ENCODE measurements at regions not wholly inside any gene's neighbourhood (a gene's known extent, or its start where the extent isn't known, plus 50 kb on each side); places are given as distances from the start of the nearest gene placed in this dataset.
"Not testable (repeated sequence)": the region's sequence is repeated elsewhere in the genome, so short reads cannot be mapped to it uniquely, and the experiment has no call there.

DNA sequence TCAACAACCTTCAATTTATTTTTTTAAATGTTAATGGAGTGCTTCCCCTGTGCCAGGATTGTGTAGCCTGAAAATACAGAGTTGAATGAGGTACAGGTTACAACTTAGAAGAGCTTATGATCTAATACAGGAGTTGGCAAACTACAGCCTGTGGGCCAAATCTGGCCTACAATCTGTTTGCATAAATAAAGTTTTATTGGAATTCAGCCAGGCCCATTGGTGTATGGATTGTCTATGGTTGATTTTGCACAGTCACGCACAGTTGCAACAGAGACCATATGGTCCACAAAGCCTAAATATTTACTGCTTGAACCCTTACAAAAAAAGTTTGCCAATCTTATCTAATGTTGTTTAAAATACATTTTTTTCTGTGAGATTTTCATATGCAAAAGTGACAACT, 177.3 kb upstream of the CCN2 start:
- H3K4me3 Mint-ChIP-seq = no peak overlapping the region
- H3K27ac Mint-ChIP-seq = no peak overlapping the region
- DNase-seq (no peak), ATAC-seq (replicated peaks) (no peak)
- H3K36me3 Mint-ChIP-seq = peaks cover 0 to 3% of the 10 kb centered on the region in 2 donors
- H3K27me3 Mint-ChIP-seq = no peaks in the 10 kb centered on the region
- peaks cover 0 to 2% of the 10 kb centered on the region in 2 donors for H3K9me3 Mint-ChIP-seq
- H3K4me1 Mint-ChIP-seq = peaks cover 22 to 40% of the 10 kb centered on the region in 2 donors

DNA sequence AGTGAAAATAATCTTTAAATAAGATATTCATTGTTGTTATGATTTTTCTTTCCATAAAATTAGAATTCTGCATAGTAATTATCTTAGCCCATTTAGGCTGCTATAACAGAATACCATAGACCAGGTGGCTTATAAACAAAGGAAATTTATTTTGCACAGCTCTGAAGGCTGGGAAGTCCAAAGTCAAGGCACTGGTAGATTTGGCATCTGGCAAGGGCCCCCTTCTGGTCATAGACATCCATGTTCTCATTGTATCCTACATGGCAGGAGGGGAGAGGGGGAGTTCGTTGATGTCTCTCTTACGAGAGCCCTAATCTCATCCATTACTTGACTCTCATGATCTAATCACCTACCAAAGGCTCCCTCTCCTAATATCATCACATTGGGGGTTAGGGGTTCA, 175.0 kb upstream of the CCN2 start:
- no peak for DNase-seq
- H3K27ac Mint-ChIP-seq = no peak overlapping the region
- H3K4me1 Mint-ChIP-seq = peaks cover 6 to 29% of the 10 kb centered on the region in 2 donors
- no peak overlapping the region for H3K4me3 Mint-ChIP-seq
- peaks cover 0 to 2% of the 10 kb centered on the region in 2 donors for H3K9me3 Mint-ChIP-seq
- H3K36me3 Mint-ChIP-seq = peaks cover 0 to 3% of the 10 kb centered on the region in 2 donors
- H3K27me3 Mint-ChIP-seq = peaks cover 0 to 5% of the 10 kb centered on the region in 2 donors
- no peak for ATAC-seq (replicated peaks)

DNA sequence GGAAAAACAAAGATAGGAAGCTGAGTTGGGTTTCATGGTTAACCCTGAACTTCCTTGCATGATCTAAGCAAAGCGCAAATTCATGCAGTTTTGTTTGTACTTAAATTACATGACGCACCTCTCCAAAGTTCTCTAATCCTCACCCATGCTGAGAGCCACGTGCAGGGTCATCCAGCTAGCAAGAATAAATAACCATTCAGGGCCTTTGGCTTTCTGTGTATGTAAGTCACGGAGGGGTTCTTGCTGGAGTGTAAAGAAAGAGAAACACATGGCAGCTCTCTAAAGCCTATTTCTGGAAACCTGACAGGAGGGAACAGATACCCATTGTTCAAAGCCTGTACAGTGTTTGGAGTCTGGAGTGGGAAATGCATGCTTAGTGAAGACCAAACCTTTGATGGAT, 171.7 kb upstream of the CCN2 start:
- peaks cover 0 to 30% of the 10 kb centered on the region in 2 donors for H3K4me1 Mint-ChIP-seq
- peaks cover 0 to 2% of the 10 kb centered on the region in 2 donors for H3K9me3 Mint-ChIP-seq
- DNase-seq (no peak), ATAC-seq (replicated peaks) (no peak)
- H3K27ac Mint-ChIP-seq = no peak overlapping the region
- peaks cover 0 to 5% of the 10 kb centered on the region in 2 donors for H3K27me3 Mint-ChIP-seq
- H3K4me3 Mint-ChIP-seq = no peak overlapping the region
- H3K36me3 Mint-ChIP-seq = peaks cover 0 to 3% of the 10 kb centered on the region in 2 donors

DNA sequence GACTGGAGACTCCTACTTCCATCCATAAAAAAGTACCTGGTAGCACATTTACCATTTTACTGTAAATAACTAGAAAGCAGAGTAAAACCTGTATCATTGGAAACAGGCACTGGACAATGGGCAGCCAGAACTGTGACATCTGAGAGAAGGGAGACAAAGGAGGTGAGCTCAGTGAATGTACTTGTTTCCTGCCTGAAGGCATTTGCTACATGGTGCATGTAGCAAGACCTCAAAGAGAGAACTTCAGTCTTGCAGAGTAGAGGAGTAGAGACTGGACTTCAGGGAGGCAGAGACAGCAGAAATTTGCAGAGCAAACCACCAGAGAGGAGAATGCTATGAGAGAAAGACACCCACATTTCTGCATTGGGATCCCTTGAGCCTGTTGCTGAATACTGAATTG, 171.0 kb upstream of the CCN2 start:
- Mint-ChIP-seq H3K36me3 (peaks cover 0 to 3% of the 10 kb centered on the region in 2 donors), H3K9me3 (peaks cover 0 to 2% of the 10 kb centered on the region in 2 donors), H3K27me3 (peaks cover 0 to 5% of the 10 kb centered on the region in 2 donors), H3K4me1 (peaks cover 0 to 30% of the 10 kb centered on the region in 2 donors), H3K27ac (no peak overlapping the region), H3K4me3 (no peak overlapping the region)
- ATAC-seq (replicated peaks) (no peak), DNase-seq (no peak)

DNA sequence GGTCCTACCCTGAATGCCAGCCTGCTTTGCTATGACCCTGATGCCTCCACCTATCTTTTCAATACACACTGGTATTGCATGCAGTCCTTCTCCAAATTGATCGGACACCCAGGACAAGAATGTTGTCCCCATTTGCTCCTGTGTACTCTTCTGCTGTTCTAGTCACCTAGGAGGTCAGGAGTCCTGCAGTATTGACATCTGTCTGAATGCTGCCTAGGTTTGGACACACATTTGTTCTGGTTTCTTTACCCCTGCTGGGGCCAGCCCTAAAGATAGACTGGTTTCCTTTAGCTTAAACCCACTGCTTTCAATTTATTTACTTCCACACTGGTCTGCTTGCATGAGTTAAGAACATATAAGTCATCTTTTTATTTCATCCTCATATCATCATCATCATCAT, 167.0 kb upstream of the CCN2 start:
- no peaks in the 10 kb centered on the region for H3K36me3 Mint-ChIP-seq
- no peak overlapping the region for H3K4me3 Mint-ChIP-seq
- no peak overlapping the region for H3K27ac Mint-ChIP-seq
- peaks cover 0 to 5% of the 10 kb centered on the region in 2 donors for H3K27me3 Mint-ChIP-seq
- no peak for ATAC-seq (replicated peaks)
- H3K9me3 Mint-ChIP-seq = no peaks in the 10 kb centered on the region
- peaks cover 0 to 25% of the 10 kb centered on the region in 2 donors for H3K4me1 Mint-ChIP-seq
- DNase-seq = no peak

DNA sequence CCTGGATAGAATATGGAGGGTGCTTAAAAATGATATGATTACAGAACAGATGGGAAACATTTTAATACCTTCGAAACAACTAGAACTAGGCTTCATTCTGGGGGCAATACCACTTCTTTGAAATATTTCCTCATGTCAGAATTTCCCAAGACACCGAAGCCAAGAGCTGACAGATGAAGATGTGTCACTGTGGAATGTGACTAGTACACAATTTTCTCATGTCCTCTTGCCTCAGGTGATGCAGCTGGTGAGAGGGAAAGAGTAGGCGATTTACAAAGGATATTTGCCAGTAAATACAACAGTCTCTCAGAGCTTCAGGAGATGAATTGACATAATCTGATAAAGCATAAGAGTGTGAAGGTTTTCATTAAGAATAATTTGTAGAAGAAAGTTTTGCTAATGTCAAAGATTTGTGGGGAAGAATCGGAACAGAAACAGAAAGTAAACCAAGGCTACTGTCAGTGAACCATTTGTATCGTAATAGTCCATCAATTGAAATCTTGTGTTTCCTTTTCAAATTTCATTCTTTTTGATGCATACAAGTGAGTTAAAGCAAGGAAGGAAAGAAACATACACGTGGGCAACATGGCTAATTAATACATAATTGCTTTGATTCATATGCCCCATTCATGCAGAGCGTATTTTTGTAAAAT, 164.7 kb upstream of the CCN2 start:
- no peak for DNase-seq
- Mint-ChIP-seq H3K9me3 (no peaks in the 10 kb centered on the region), H3K36me3 (no peaks in the 10 kb centered on the region), H3K27me3 (no peaks in the 10 kb centered on the region), H3K27ac (no peak overlapping the region), H3K4me3 (peak overlapping the region; percentile 22 to 50), H3K4me1 (peaks cover 0 to 11% of the 10 kb centered on the region in 2 donors)
- ATAC-seq (replicated peaks) = no peak

DNA sequence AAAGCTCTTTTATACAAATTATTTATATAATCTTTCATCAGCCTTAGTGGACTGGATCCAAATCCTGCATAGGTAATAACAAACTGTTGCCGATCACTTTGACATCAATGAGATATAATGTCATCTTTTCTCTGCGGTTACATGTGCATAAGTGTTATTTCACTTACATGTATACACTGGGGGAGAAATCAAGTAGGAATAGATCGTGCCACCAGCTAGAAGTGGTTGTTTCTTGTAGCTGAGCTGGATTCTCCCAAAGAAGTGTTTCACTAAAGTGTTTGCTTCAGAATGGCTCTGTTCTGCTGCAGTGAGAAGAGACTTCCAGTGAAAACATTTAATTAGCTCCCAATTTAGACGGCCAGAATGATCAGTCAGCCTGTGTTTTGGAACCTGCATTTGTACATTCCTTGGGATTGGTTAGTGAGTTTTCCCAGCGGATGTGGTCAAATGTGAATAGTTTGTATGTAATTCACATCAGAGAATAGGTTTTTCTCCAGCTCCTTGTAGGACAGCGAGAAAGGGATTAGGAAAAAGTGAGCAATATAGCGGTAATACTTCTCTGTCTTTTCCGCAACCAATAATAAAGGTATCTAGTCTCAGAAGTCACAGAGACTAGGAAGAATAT, 163.1 kb upstream of the CCN2 start:
- Mint-ChIP-seq H3K4me3 (no peak overlapping the region), H3K27ac (no peak overlapping the region), H3K36me3 (peaks cover 0 to 3% of the 10 kb centered on the region in 2 donors), H3K9me3 (peaks cover 5 to 7% of the 10 kb centered on the region in 2 donors), H3K27me3 (no peaks in the 10 kb centered on the region), H3K4me1 (peaks cover 0 to 11% of the 10 kb centered on the region in 2 donors)
- no peak for DNase-seq
- no peak for ATAC-seq (replicated peaks)

DNA sequence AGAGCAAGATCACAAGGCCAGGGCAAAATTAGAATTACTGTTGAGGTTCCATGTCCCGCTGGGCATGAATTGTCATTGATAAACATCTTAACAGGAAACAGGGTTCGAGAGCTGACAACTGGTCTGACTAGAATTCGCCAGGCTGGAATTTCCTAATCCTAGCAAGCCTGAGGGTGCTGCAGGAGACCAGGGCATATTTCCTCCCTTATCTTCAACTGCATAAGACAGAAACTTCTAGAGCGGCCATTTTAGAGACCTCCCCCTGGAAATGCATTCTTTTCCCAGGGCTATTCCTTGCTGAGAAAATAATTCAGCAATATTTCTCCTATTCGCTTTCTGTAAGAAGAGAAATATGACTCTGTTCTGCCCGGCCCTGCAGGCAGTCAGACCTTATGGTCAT, 158.6 kb upstream of the CCN2 start:
- DNase-seq; H3K27me3 Mint-ChIP-seq; H3K4me1 Mint-ChIP-seq; H3K4me3 Mint-ChIP-seq; H3K36me3 Mint-ChIP-seq; H3K27ac Mint-ChIP-seq; ATAC-seq (replicated peaks): not testable (repeated sequence)
- peaks cover 10 to 19% of the 10 kb centered on the region in 2 donors for H3K9me3 Mint-ChIP-seq

DNA sequence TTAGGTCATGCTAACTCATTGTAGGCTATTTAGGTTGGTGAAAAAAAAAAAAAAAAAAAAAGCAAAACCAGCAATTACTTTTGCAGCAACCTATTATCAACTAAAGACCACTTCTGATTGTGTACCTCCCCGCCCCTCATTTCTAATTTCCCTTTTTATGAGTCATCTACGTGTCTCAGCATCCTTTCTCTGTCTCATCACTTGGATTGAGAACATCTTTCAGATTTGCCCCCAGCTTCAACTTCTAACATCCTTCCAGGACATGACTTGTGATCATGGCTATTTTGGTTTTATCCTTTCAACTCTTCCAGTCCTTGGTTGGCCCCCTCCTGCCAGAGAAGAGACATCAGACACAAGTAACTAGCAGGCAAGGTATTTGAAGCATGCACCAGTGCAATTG, 156.7 kb upstream of the CCN2 start:
- ATAC-seq (replicated peaks) (no peak), DNase-seq (no peak)
- Mint-ChIP-seq H3K27me3 (no peaks in the 10 kb centered on the region), H3K4me1 (peaks cover 0 to 4% of the 10 kb centered on the region in 2 donors), H3K9me3 (peaks cover 14 to 24% of the 10 kb centered on the region in 2 donors), H3K36me3 (peaks cover 8 to 10% of the 10 kb centered on the region in 2 donors), H3K27ac (no peak overlapping the region), H3K4me3 (no peak overlapping the region)

DNA sequence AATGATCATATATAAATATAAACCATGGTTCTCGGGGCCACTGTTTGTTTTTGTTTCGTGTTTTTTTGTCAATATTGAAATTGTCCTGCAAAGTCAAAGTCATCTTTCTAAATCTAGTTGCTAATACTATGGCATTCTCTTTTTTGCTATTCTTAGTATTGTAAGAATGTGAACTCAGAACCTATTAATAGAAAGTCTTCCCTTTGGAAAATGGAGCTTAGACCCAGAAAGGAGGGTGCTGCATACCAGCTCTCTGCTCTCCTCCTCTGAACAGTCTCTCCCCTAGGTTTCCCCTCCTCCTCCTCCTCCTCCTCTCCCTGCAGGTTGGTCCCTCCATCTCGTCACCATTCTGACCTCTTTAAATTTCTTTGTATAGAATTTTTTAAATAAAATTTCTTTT, 150.4 kb upstream of the CCN2 start:
- Mint-ChIP-seq H3K27me3 (no peaks in the 10 kb centered on the region), H3K27ac (no peak overlapping the region), H3K36me3 (peaks cover 2 to 3% of the 10 kb centered on the region in 2 donors), H3K9me3 (peaks cover 4 to 8% of the 10 kb centered on the region in 2 donors), H3K4me1 (peaks cover 0 to 5% of the 10 kb centered on the region in 2 donors), H3K4me3 (no peak overlapping the region)
- no peak for DNase-seq
- ATAC-seq (replicated peaks) = no peak

DNA sequence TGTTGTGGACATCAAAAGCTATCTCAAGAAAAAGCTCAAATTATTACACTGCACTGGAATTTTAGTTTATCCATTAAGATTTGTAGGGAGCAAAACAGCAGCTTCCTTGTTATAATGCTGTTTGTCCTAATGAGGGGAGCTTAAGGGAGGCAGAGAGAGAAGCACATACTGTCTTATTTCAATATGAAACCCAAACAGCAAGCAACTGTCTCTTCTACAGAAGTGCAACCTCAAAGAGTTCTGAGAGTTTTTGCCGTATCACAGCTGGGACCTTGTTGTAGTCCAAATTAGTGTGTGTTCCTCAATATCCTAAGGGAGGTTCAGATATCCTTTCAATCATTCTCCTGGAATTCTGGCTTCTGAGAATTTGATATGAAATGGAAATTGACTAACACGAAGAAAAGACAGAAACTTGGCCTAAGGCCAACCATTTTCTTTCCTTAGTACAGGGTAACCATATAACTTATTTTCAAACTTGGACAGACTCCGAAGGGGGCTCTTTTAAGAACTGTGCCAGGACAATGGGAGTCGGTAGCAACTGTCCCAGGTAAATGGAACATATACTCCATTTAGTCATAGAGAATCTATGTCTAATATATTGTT, 149.3 kb upstream of the CCN2 start:
- Mint-ChIP-seq H3K9me3 (peaks cover 4 to 7% of the 10 kb centered on the region in 2 donors), H3K27ac (no peak overlapping the region), H3K4me1 (peaks cover 0 to 5% of the 10 kb centered on the region in 2 donors), H3K27me3 (no peaks in the 10 kb centered on the region), H3K4me3 (no peak overlapping the region), H3K36me3 (peaks cover 2 to 3% of the 10 kb centered on the region in 2 donors)
- ATAC-seq (replicated peaks) (no peak), DNase-seq (no peak)

DNA sequence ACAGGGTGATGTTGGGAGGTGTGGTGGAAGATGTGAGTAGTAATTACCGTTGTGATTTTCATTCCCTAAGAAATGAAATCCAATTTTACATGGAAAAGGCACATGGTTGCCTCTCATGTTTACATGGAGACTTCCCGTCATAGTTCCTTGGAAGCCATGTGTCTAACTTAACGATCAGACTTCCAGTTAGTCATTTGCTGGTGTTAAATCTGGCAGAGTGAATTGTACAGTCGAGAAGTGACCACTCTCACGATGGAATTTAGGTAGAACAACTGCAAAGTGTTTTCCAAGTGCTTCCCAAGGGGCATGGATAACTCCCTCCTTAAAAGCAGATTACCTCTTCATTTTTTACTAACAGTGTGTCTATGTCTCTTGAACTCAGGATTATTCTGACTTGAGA, 145.8 kb upstream of the CCN2 start:
- no peak overlapping the region for H3K4me3 Mint-ChIP-seq
- DNase-seq = no peak
- no peaks in the 10 kb centered on the region for H3K36me3 Mint-ChIP-seq
- no peaks in the 10 kb centered on the region for H3K27me3 Mint-ChIP-seq
- H3K4me1 Mint-ChIP-seq = peaks cover 0 to 5% of the 10 kb centered on the region in 2 donors
- H3K27ac Mint-ChIP-seq = no peak overlapping the region
- ATAC-seq (replicated peaks) = no peak
- no peaks in the 10 kb centered on the region for H3K9me3 Mint-ChIP-seq

DNA sequence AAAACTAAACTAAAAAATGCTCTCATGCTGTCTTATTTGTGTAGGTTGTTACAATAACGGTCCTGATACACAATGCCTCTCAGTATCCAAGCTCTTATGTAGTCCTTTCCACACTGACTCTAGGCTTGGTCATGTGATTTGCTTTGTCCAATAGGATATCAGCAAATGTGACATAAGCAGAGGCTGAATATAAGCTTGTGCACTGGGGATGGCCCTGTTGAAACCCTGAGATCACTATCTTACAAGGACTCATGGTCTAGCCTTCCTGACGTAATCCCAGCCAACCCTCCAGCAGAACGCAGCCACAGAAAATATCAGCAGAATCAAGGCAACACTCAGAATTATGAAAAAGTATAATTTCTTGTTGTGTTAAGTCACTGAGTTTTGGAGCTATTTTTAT, 145.1 kb upstream of the CCN2 start:
- ATAC-seq (replicated peaks) = no peak
- Mint-ChIP-seq H3K9me3 (no peaks in the 10 kb centered on the region), H3K36me3 (no peaks in the 10 kb centered on the region), H3K4me3 (no peak overlapping the region), H3K27me3 (no peaks in the 10 kb centered on the region), H3K4me1 (peaks cover 0 to 5% of the 10 kb centered on the region in 2 donors), H3K27ac (no peak overlapping the region)
- DNase-seq = no peak

DNA sequence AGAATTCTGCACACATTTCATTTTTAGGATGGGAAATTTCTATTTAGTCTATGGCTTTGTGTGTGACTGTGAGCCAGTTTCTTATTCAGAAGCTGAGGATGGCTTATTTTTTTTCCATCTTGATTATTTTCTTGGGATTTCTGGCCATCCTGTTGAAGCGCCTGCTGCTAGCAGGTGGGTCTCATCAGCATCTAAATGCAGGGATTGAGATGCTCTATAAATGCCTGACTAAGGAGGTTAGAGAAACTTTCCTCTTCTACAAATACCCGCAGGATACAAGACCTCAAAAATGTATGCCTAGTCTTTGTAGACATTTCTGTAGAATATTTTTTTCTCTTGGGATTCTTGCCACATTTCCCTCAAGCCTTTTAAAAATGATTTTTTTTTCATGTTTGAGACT, 138.0 kb upstream of the CCN2 start:
- Mint-ChIP-seq H3K4me1 (peaks cover 9 to 14% of the 10 kb centered on the region in 2 donors), H3K9me3 (peaks cover 3 to 6% of the 10 kb centered on the region in 2 donors), H3K27me3 (no peaks in the 10 kb centered on the region), H3K36me3 (no peaks in the 10 kb centered on the region), H3K4me3 (no peak overlapping the region), H3K27ac (no peak overlapping the region)
- no peak for DNase-seq
- no peak for ATAC-seq (replicated peaks)

DNA sequence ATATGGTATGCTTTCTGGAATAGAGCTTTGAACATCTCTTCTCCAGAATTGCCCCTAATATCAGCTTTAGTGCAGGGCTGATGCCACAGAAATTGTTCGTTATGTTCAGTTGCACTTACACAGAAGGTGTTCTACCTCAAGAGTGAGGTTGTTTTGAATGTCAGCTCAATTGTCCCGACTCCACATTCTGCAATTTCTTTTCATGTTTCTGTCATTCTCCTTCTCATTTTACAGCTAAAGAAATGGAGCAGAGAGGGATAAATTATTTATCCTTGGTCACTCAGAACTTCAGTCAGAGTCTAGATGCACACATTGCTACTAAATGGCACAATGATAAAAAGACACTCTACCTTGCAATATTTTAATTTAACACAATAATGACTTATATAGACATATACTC, 137.0 kb upstream of the CCN2 start:
- ATAC-seq (replicated peaks) = no peak
- H3K4me1 Mint-ChIP-seq = peaks cover 9 to 14% of the 10 kb centered on the region in 2 donors
- H3K27me3 Mint-ChIP-seq = no peaks in the 10 kb centered on the region
- no peak overlapping the region for H3K27ac Mint-ChIP-seq
- no peak for DNase-seq
- H3K4me3 Mint-ChIP-seq = no peak overlapping the region
- no peaks in the 10 kb centered on the region for H3K36me3 Mint-ChIP-seq
- peaks cover 3 to 6% of the 10 kb centered on the region in 2 donors for H3K9me3 Mint-ChIP-seq
